ENCODE measurements at regions not wholly inside any gene's neighbourhood (a gene's known extent, or its start where the extent isn't known, plus 50 kb on each side); places are given as distances from the start of the nearest gene placed in this dataset.
"Not testable (repeated sequence)": the region's sequence is repeated elsewhere in the genome, so short reads cannot be mapped to it uniquely, and the experiment has no call there.

GRCh38 chr16:87160701-87161337 is 156.4 kb downstream of the C16orf95 start:
- no peaks in the 10 kb centered on the region for H3K4me1 ChIP-seq
- H3K27me3 ChIP-seq (ENCODE audit: low read depth) = peaks cover 7% of the 10 kb centered on the region
- no peak overlapping the region for H3K4me3 ChIP-seq
- no peaks in the 10 kb centered on the region for H3K36me3 ChIP-seq
- DNase-seq = no peak
- no peak overlapping the region for H3K27ac ChIP-seq
- TF ChIP-seq CTCF (IDR thresholded peaks at IDR 0.05) = no peak
- ATAC-seq = no peak
- H3K9me3 ChIP-seq = no peaks in the 10 kb centered on the region
- intact Hi-C loops (cut with DNase I) = no loop called here

- intact Hi-C loops (cut with DNase I); H3K27me3 ChIP-seq (ENCODE audit: low read depth); DNase-seq; H3K4me3 ChIP-seq; H3K27ac ChIP-seq; H3K36me3 ChIP-seq; H3K9me3 ChIP-seq; H3K4me1 ChIP-seq; ATAC-seq: not testable (repeated sequence)
Observed at GRCh38 chr16:87161410-87161809, 155.8 kb downstream of the C16orf95 start.

GRCh38 chr16:87161822-87162676 is 155.1 kb downstream of the C16orf95 start:
- no peak overlapping the region for H3K4me3 ChIP-seq
- no peaks in the 10 kb centered on the region for H3K4me1 ChIP-seq
- DNase-seq = no peak
- H3K27me3 ChIP-seq (ENCODE audit: low read depth) = peaks cover 7% of the 10 kb centered on the region
- intact Hi-C loops (cut with DNase I) = no loop called here
- H3K36me3 ChIP-seq = no peaks in the 10 kb centered on the region
- H3K9me3 ChIP-seq = no peaks in the 10 kb centered on the region
- H3K27ac ChIP-seq = no peak overlapping the region
- no peak for TF ChIP-seq CTCF (IDR thresholded peaks at IDR 0.05)
- no peak for ATAC-seq

- H3K9me3 ChIP-seq; intact Hi-C loops (cut with DNase I); H3K4me1 ChIP-seq; H3K4me3 ChIP-seq; ATAC-seq; H3K27ac ChIP-seq; H3K27me3 ChIP-seq (ENCODE audit: low read depth); DNase-seq; H3K36me3 ChIP-seq: not testable (repeated sequence)
Observed at GRCh38 chr16:87162799-87163198, 154.4 kb downstream of the C16orf95 start.

GRCh38 chr16:87163637-87164036 is 153.6 kb downstream of the C16orf95 start:
- Histone ChIP-seq H3K27ac (no peak overlapping the region), H3K36me3 (no peaks in the 10 kb centered on the region), H3K27me3 (ENCODE audit: low read depth) (peaks cover 7% of the 10 kb centered on the region), H3K9me3 (no peaks in the 10 kb centered on the region), H3K4me1 (no peaks in the 10 kb centered on the region), H3K4me3 (no peak overlapping the region)
- no peak for TF ChIP-seq CTCF (IDR thresholded peaks at IDR 0.05)
- DNase-seq (no peak), ATAC-seq (no peak)
- intact Hi-C loops (cut with DNase I) = no loop called here

GRCh38 chr16:87165151-87165550 is 152.0 kb downstream of the C16orf95 start:
- H3K9me3 ChIP-seq = no peaks in the 10 kb centered on the region
- no peaks in the 10 kb centered on the region for H3K36me3 ChIP-seq
- no peak overlapping the region for H3K4me3 ChIP-seq
- no peak overlapping the region for H3K27ac ChIP-seq
- ATAC-seq (no peak), DNase-seq (no peak)
- no peak for TF ChIP-seq CTCF (IDR thresholded peaks at IDR 0.05)
- intact Hi-C loops (cut with DNase I) = no loop called here
- no peaks in the 10 kb centered on the region for H3K4me1 ChIP-seq
- peaks cover 2% of the 10 kb centered on the region for H3K27me3 ChIP-seq (ENCODE audit: low read depth)
